ENCODE measurements at regions not wholly inside any gene's neighbourhood (a gene's known extent, or its start where the extent isn't known, plus 50 kb on each side); places are given as distances from the start of the nearest gene placed in this dataset.

DNA sequence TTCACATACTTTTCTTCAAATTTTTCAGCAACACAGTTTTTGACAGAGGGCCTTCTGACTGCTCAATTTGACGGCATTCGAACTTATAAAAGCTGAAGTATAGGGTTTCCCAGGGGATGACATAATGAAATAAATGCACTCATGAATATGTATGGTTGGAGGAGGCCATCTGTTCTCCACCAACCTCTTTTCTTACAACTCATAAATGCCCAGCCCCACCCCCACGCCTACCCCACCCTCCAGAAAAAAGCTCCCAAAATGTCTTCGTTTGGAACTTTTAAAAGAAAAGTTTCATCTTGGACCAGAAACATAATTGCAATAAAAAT lies 211.6 kb upstream of the LRRN1 start:
- TF ChIP-seq, protein P1, sequence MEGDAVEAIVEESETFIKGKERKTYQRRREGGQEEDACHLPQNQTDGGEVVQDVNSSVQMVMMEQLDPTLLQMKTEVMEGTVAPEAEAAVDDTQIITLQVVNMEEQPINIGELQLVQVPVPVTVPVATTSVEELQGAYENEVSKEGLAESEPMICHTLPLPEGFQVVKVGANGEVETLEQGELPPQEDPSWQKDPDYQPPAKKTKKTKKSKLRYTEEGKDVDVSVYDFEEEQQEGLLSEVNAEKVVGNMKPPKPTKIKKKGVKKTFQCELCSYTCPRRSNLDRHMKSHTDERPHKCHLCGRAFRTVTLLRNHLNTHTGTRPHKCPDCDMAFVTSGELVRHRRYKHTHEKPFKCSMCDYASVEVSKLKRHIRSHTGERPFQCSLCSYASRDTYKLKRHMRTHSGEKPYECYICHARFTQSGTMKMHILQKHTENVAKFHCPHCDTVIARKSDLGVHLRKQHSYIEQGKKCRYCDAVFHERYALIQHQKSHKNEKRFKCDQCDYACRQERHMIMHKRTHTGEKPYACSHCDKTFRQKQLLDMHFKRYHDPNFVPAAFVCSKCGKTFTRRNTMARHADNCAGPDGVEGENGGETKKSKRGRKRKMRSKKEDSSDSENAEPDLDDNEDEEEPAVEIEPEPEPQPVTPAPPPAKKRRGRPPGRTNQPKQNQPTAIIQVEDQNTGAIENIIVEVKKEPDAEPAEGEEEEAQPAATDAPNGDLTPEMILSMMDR (IDR thresholded peaks at IDR 0.05): no peak
- TF ChIP-seq POLR2A (IDR thresholded peaks at IDR 0.05): no peak

Measured in uterus (tissue), 2 donors.